Mesenchymal stem cell (in vitro differentiated cells and primary cell): ENCODE measurements at regions not wholly inside any gene's neighbourhood (a gene's known extent, or its start where the extent isn't known, plus 50 kb on each side); places are given as distances from the start of the nearest gene placed in this dataset.

Source experiments
- DNase-seq: peaks from one replicate; pipeline ENCODE4 v3.0.0-alpha.2; 2013
- H2AFZ ChIP-seq: one replicate; pipeline ENCODE4 v1.6.1; 2013; ENCODE audit warnings: low read depth, mild to moderate bottlenecking, control low read depth, inconsistent platforms, low read length, moderate library complexity
- H2AK5ac ChIP-seq: 2 replicates; pipeline ENCODE4 v1.6.1; 2013; ENCODE audit warnings: low read length, moderate library complexity, mild to moderate bottlenecking, inconsistent platforms; ENCODE audit not compliant: severe bottlenecking
- H2BK120ac ChIP-seq: one replicate; pipeline ENCODE4 v1.6.1; 2013; ENCODE audit warnings: low read depth, mild to moderate bottlenecking, inconsistent platforms, low read length, moderate library complexity
- H2BK12ac ChIP-seq, 2 experiments: one replicate each; pipeline ENCODE4 v1.6.1; 2013; ENCODE audit warnings: inconsistent platforms in 2 of 2, low read length in 2 of 2, mild to moderate bottlenecking in 2 of 2, moderate library complexity in 2 of 2, control low read depth in 1 of 2
- H2BK15ac ChIP-seq: one replicate; pipeline ENCODE4 v1.6.1; 2013; ENCODE audit warnings: mild to moderate bottlenecking, low read depth, inconsistent platforms; ENCODE audit not compliant: poor library complexity, severe bottlenecking
- H2BK5ac ChIP-seq: 2 replicates; pipeline ENCODE4 v1.6.1; 2013; ENCODE audit warnings: low read depth, mild to moderate bottlenecking, low read length, control low read depth, inconsistent platforms; ENCODE audit not compliant: poor library complexity, severe bottlenecking
- H3K14ac ChIP-seq, 2 experiments: one replicate each; pipeline ENCODE4 v1.6.1; 2013; ENCODE audit warnings: inconsistent platforms in 2 of 2, low read length in 2 of 2, control low read depth in 1 of 2, mild to moderate bottlenecking in 1 of 2, moderate library complexity in 1 of 2
- H3K18ac ChIP-seq, 2 experiments: one replicate each; pipeline ENCODE4 v1.6.1; 2013; ENCODE audit warnings: inconsistent platforms in 2 of 2, low read length in 2 of 2, control low read depth in 1 of 2, low read depth in 1 of 2, mild to moderate bottlenecking in 1 of 2
- H3K23ac ChIP-seq, 2 experiments: one replicate each; pipeline ENCODE4 v1.6.1; 2013; ENCODE audit warnings: inconsistent platforms in 2 of 2, low read length in 2 of 2, mild to moderate bottlenecking in 2 of 2, moderate library complexity in 2 of 2, control low read depth in 1 of 2
- H3K27ac ChIP-seq: 2 replicates; pipeline ENCODE4 v1.5.1; 2013; ENCODE audit warnings: mild to moderate bottlenecking, moderate library complexity, low read length, control low read depth, inconsistent platforms; ENCODE audit not compliant: poor library complexity, severe bottlenecking
- H3K27me3 ChIP-seq, 2 experiments: 2 replicates each; pipeline versions ENCODE4 v1.6.1 to v1.7.0; 2013; ENCODE audit warnings: low read length in 2 of 2, mild to moderate bottlenecking in 2 of 2, moderate library complexity in 2 of 2, control low read depth in 1 of 2, inconsistent platforms in 1 of 2; ENCODE audit not compliant: control insufficient read depth in 1 of 2, insufficient read depth in 1 of 2
- H3K36me3 ChIP-seq, 2 experiments: 2 replicates each; pipeline versions ENCODE4 v1.6.1 to v1.7.0; 2013; ENCODE audit warnings: low read length in 2 of 2, control low read depth in 1 of 2, inconsistent platforms in 1 of 2, low read depth in 1 of 2, mild to moderate bottlenecking in 1 of 2; ENCODE audit not compliant: insufficient read depth in 2 of 2, control insufficient read depth in 1 of 2
- H3K4ac ChIP-seq, 2 experiments: one replicate each; pipeline ENCODE4 v1.6.1; 2013; ENCODE audit warnings: inconsistent platforms in 2 of 2, low read length in 2 of 2, mild to moderate bottlenecking in 2 of 2, moderate library complexity in 2 of 2, control low read depth in 1 of 2, low read depth in 1 of 2
- H3K4me1 ChIP-seq: 2 replicates; pipeline ENCODE4 v1.6.1; 2013; ENCODE audit warnings: low read depth, low read length, control low read depth; ENCODE audit not compliant: control insufficient read depth, insufficient read depth
- H3K4me2 ChIP-seq: 2 replicates; pipeline ENCODE4 v1.6.1; 2013; ENCODE audit warnings: low read length, mild to moderate bottlenecking, inconsistent platforms; ENCODE audit not compliant: poor library complexity, severe bottlenecking
- H3K4me3 ChIP-seq, 2 experiments: 2 replicates each; pipeline versions ENCODE4 v1.5.1 to v1.7.0; 2013; ENCODE audit warnings: low read length in 2 of 2, mild to moderate bottlenecking in 2 of 2, control low read depth in 1 of 2, low read depth in 1 of 2; ENCODE audit not compliant: insufficient read depth in 1 of 2
- H3K79me1 ChIP-seq: replicated peaks from 2 replicates; pipeline ENCODE4 v1.6.1; 2013; ENCODE audit warnings: mild to moderate bottlenecking, control low read depth, low read length, inconsistent platforms; ENCODE audit not compliant: poor library complexity, severe bottlenecking
- H3K9ac ChIP-seq: 2 replicates; pipeline ENCODE4 v1.7.0; 2013; ENCODE audit warnings: mild to moderate bottlenecking, low read length, moderate library complexity
- H3K9me3 ChIP-seq: 2 replicates; pipeline ENCODE4 v1.7.0; 2013; ENCODE audit warnings: mild to moderate bottlenecking, low read length; ENCODE audit not compliant: control insufficient read depth
- H4K8ac ChIP-seq: one replicate; pipeline ENCODE4 v1.6.1; 2013; ENCODE audit warnings: inconsistent platforms, mild to moderate bottlenecking, low read length, moderate library complexity
- H4K91ac ChIP-seq: one replicate; pipeline ENCODE4 v1.6.1; 2013; ENCODE audit warnings: mild to moderate bottlenecking, low read length, inconsistent platforms
- WGBS: methylation state at CpG from one replicate; pipeline ENCODE4 v1.1.7; 2013; ENCODE audit warnings: mixed read lengths; 5-methylcytosine and 5-hydroxymethylcytosine counted together

DNA sequence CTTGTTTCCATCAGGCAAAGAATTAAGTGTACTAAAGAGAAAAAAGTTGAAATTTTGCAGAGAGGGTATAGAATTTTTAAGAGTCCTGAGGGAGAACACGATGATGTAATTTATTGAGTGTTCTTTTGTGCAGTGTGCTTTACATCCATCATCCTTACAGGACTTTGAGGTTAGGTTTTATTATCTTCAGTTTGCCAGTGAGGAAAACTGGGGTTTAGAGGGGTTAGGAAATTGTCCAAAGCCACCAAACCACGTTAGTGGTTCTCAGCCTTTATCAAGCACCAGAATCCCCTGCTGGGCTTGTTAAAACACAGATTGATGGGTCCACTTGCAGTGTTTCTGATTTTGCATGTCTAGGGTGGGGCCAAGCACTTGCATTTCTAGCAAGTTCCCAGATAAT is 277.5 kb downstream of the KCNS3 start:
- Histone ChIP-seq H2AFZ (no peak overlapping the region), H2BK15ac (no peak overlapping the region), H2BK5ac (no peak overlapping the region), H3K27me3 (peaks cover 0 to 20% of the 10 kb centered on the region in 2 experiments), H4K91ac (no peak overlapping the region), H2BK120ac (no peak overlapping the region), H4K8ac (no peak overlapping the region), H3K9ac (no peak overlapping the region), H2BK12ac (no peak overlapping the region), H3K18ac (no peak overlapping the region), H3K27ac (no peak overlapping the region), H3K23ac (no peak overlapping the region), H3K4me2 (no peak overlapping the region), H3K79me1 (no peaks in the 10 kb centered on the region), H2AK5ac (no peak overlapping the region), H3K4me1 (no peaks in the 10 kb centered on the region), H3K36me3 (no peaks in the 10 kb centered on the region), H3K14ac (no peak overlapping the region), H3K4me3 (no peak overlapping the region), H3K4ac (no peak overlapping the region), H3K9me3 (no peaks in the 10 kb centered on the region)
- WGBS = 38% methylated on average over 2 of the region's 2 CpGs
- DNase-seq = no peak

DNA sequence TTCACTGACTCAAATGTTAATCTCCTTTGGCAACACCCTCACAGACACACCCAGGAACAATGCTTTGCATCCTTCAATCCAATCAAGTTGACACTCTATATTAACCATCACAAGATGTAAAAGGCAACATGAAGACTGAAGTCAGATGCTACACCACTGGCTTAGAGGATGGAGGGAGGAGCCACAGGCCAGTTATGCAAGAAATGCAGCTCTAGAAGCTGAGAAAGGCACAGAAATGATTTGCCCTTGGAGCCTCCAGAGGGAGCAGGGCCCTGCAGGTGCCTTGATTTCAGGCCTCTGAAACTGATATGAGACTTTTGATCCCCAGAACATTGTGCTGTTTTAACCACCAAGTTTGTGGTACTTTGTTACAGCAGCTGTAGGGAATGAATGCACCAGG is 276.3 kb downstream of the KCNS3 start:
- H2BK12ac ChIP-seq = no peak overlapping the region
- H3K4me1 ChIP-seq = no peaks in the 10 kb centered on the region

DNA sequence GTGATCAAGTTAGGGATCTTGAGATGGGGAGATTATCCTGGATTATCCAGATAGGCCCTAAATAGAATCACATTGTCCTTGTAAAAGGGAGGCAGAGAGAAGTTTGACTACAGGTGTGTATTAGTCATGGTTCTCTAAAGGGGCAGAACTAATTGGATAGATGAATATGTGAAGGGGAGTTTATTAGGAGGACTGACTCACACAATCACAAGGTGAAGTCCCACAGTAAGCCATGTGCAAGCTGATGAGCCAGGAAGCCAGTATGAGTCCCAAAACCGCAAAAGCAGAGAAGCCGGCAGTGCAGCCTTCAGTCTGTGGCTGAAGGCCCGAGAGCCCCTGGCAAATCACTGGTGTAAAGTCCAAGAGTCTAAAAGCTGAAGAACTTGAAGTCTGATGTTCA is 275.8 kb downstream of the KCNS3 start:
- H3K4me2 ChIP-seq = no peak overlapping the region
- WGBS = 93% methylated on average over 3 of the region's 3 CpGs

More for the DNA sequence above, 276.3 kb downstream of the KCNS3 start:
- H2AK5ac ChIP-seq = no peak overlapping the region
- no peak overlapping the region for H2BK15ac ChIP-seq
- no peak overlapping the region for H3K14ac ChIP-seq
- no peak overlapping the region for H3K23ac ChIP-seq
- no peak overlapping the region for H3K4me2 ChIP-seq
- H3K79me1 ChIP-seq = no peaks in the 10 kb centered on the region
- H3K9ac ChIP-seq = no peak overlapping the region
- H3K4me3 ChIP-seq = no peak overlapping the region
- no peak overlapping the region for H3K4ac ChIP-seq
- H2AFZ ChIP-seq = no peak overlapping the region
- peaks cover 0 to 24% of the 10 kb centered on the region in 2 experiments for H3K27me3 ChIP-seq
- H4K91ac ChIP-seq = no peak overlapping the region
- no peaks in the 10 kb centered on the region for H3K9me3 ChIP-seq
- no peak overlapping the region for H2BK120ac ChIP-seq
- no peaks in the 10 kb centered on the region for H3K36me3 ChIP-seq
- H4K8ac ChIP-seq = no peak overlapping the region
- H2BK5ac ChIP-seq = no peak overlapping the region
- H3K27ac ChIP-seq = no peak overlapping the region
- no peak for DNase-seq
- no peak overlapping the region for H3K18ac ChIP-seq

DNA sequence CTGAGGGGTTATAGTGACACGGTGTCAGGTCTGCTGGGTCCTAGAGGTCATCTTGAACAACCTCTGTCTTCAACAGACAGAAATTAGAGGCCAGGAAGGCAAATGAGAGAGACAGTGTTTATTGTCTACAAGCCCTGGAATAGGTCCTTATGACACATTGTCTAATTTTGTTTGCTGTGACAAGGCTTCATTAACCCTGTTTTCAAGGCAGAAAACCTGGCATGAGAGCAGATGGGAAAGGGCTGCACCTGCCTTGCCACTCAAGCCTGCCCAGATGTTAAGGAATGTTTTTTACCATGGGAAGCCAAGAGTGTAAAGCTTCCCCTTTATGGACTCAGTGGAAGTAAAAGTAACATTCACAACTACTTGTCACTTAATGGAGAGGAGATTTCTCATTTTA is 275.3 kb downstream of the KCNS3 start:
- no peaks in the 10 kb centered on the region for H3K79me1 ChIP-seq
- H3K4me3 ChIP-seq = no peak overlapping the region
- H2BK5ac ChIP-seq = no peak overlapping the region
- H3K18ac ChIP-seq = no peak overlapping the region
- no peak overlapping the region for H4K91ac ChIP-seq
- H3K4ac ChIP-seq = no peak overlapping the region
- H2BK15ac ChIP-seq = no peak overlapping the region
- no peak overlapping the region for H2AK5ac ChIP-seq
- no peaks in the 10 kb centered on the region for H3K9me3 ChIP-seq
- peaks cover 0 to 24% of the 10 kb centered on the region in 2 experiments for H3K27me3 ChIP-seq
- H2AFZ ChIP-seq = no peak overlapping the region
- H3K4me2 ChIP-seq = no peak overlapping the region
- no peak overlapping the region for H3K23ac ChIP-seq
- H3K9ac ChIP-seq = no peak overlapping the region
- no peaks in the 10 kb centered on the region for H3K36me3 ChIP-seq
- H4K8ac ChIP-seq = no peak overlapping the region
- H2BK12ac ChIP-seq = no peak overlapping the region
- WGBS = 62% methylated on average over 1 of the region's 1 CpG
- H3K4me1 ChIP-seq = no peaks in the 10 kb centered on the region
- no peak overlapping the region for H3K14ac ChIP-seq
- no peak overlapping the region for H3K27ac ChIP-seq
- DNase-seq = no peak
- no peak overlapping the region for H2BK120ac ChIP-seq

More for the DNA sequence above, 275.8 kb downstream of the KCNS3 start:
- Histone ChIP-seq H3K79me1 (no peaks in the 10 kb centered on the region), H4K8ac (no peak overlapping the region), H3K36me3 (no peaks in the 10 kb centered on the region), H2BK12ac (no peak overlapping the region), H3K23ac (no peak overlapping the region), H3K14ac (no peak overlapping the region), H2AFZ (no peak overlapping the region), H3K27ac (no peak overlapping the region), H3K9ac (no peak overlapping the region), H3K9me3 (no peaks in the 10 kb centered on the region), H3K18ac (no peak overlapping the region), H4K91ac (no peak overlapping the region), H3K4ac (no peak overlapping the region), H3K4me3 (no peak overlapping the region), H2AK5ac (no peak overlapping the region), H3K27me3 (peaks cover 0 to 24% of the 10 kb centered on the region in 2 experiments), H3K4me1 (no peaks in the 10 kb centered on the region), H2BK120ac (no peak overlapping the region), H2BK15ac (no peak overlapping the region), H2BK5ac (no peak overlapping the region)
- no peak for DNase-seq
